Right atrium auricular region (tissue), 2 donors: ENCODE measurements at regions not wholly inside any gene's neighbourhood (a gene's known extent, or its start where the extent isn't known, plus 50 kb on each side); places are given as distances from the start of the nearest gene placed in this dataset.
"Not testable (repeated sequence)": the region's sequence is repeated elsewhere in the genome, so short reads cannot be mapped to it uniquely, and the experiment has no call there.

Experiments
- DNase-seq: peaks from one replicate; pipeline ENCODE4 v3.0.0-alpha.2; 2019; ENCODE audit warnings: low spot score
- H3K27ac ChIP-seq, 2 donors: fragments of 200-600 bp; sonication (generic); 1 replicate in 1 of 2; 2 replicates in 1 of 2; pipeline ENCODE4 v1.5.1; 2016 to 2019
- H3K27me3 ChIP-seq, 2 donors: fragments of 200-600 bp; sonication (generic); one replicate each; pipeline versions ENCODE4 v1.5.1 to v1.6.0; 2017 to 2019
- H3K36me3 ChIP-seq: fragments of 200-600 bp; sonication (generic); one replicate; pipeline ENCODE4 v1.5.1; 2016
- H3K4me1 ChIP-seq, 2 donors: fragments of 200-600 bp; sonication (generic); one replicate each; pipeline versions ENCODE4 v1.5.1 to v1.6.0; 2017 to 2019
- H3K4me3 ChIP-seq, 2 donors: fragments of 200-600 bp; sonication (generic); 1 replicate in 1 of 2; 2 replicates in 1 of 2; pipeline ENCODE4 v1.5.1; 2017 to 2019; ENCODE audit warnings: mild to moderate bottlenecking in 1 of 2, moderate library complexity in 1 of 2
- H3K9me3 ChIP-seq, 2 donors: fragments of 200-600 bp; sonication (generic); one replicate each; pipeline ENCODE4 v1.5.1; 2019
- TF ChIP-seq, protein P1 (sequence below), 2 donors: fragments of 200-600 bp; sonication (generic); IDR thresholded peaks; one replicate each; pipeline ENCODE4 v1.5.1; 2019; ENCODE audit warnings: antibody characterized with exemption in 2 of 2

DNA sequence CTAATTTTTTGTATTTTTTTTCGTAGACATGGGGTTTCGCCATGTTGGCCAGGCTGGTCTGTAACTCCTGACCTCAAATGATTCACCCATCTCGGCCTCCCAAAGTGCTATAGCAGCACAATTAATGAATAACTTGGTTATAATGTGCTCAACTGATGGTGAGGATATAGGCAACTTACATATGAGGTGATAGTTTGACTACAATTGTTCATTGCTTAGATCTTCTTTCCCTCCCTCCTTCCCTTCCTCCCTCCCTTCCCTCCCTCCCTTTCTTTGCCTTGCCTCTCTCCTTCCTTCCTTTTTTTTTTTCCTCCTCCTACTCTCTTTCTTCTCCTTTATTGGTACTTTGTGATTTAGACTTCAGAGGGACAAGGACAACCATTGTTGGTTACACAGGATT lies 151.2 kb downstream of the RNF144B start:
- Histone ChIP-seq H3K36me3 (no peaks in the 10 kb centered on the region), H3K27ac (no peak overlapping the region), H3K27me3 (no peaks in the 10 kb centered on the region), H3K9me3 (peaks cover 0 to 5% of the 10 kb centered on the region in 2 donors), H3K4me1 (no peaks in the 10 kb centered on the region), H3K4me3 (no peak overlapping the region)
- TF ChIP-seq, protein P1, sequence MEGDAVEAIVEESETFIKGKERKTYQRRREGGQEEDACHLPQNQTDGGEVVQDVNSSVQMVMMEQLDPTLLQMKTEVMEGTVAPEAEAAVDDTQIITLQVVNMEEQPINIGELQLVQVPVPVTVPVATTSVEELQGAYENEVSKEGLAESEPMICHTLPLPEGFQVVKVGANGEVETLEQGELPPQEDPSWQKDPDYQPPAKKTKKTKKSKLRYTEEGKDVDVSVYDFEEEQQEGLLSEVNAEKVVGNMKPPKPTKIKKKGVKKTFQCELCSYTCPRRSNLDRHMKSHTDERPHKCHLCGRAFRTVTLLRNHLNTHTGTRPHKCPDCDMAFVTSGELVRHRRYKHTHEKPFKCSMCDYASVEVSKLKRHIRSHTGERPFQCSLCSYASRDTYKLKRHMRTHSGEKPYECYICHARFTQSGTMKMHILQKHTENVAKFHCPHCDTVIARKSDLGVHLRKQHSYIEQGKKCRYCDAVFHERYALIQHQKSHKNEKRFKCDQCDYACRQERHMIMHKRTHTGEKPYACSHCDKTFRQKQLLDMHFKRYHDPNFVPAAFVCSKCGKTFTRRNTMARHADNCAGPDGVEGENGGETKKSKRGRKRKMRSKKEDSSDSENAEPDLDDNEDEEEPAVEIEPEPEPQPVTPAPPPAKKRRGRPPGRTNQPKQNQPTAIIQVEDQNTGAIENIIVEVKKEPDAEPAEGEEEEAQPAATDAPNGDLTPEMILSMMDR (IDR thresholded peaks at IDR 0.05): no peak
- no peak for DNase-seq

DNA sequence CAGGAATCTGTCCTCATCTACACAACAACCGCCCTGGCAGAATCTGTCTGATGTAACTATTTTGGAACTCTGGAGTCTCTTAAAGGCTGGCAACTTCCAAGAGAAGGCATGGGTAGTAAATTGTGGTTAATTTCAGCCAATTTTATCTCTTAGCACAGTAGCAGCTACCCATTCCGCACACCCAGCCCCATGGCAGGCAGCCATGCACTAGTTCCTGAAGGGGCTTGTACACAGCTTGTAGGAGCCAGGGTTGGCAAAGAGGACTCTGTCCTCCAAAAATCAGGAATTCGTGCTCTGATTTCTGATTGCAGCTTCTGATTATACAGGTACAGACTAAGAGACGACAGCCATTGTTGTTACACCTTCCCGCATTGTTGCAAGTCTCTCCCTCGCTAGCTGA lies 155.9 kb downstream of the RNF144B start:
- DNase-seq: no peak
- no peak overlapping the region for H3K27ac ChIP-seq
- H3K27me3 ChIP-seq: no peaks in the 10 kb centered on the region
- no peaks in the 10 kb centered on the region for H3K4me1 ChIP-seq
- TF ChIP-seq, protein P1 (IDR thresholded peaks at IDR 0.05): no peak
- H3K36me3 ChIP-seq: no peaks in the 10 kb centered on the region
- peaks cover 0 to 20% of the 10 kb centered on the region in 2 donors for H3K9me3 ChIP-seq
- H3K4me3 ChIP-seq: no peak overlapping the region

DNA sequence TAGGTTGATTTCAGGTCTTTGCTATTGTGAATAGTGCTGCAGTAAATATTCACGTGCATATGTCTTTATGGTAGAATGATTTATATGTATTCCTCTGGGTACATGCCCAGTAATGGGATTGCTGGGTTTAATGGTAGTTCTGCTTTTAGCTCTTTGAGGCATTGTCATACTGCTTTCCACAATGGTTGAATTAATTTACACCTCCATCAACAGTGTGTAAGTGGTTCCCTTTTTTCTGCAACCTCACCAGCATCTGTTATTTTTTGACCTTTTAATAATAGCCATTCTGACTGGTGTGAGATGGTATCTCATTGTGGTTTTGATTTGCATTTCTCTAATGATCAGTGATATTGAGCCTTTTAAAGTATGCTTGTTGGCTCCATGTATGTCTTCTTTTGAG lies 158.0 kb downstream of the RNF144B start:
- H3K27ac ChIP-seq, H3K36me3 ChIP-seq, H3K4me3 ChIP-seq, DNase-seq, H3K4me1 ChIP-seq, H3K27me3 ChIP-seq: not testable (repeated sequence)
- H3K9me3 ChIP-seq: peaks cover 0 to 20% of the 10 kb centered on the region in 2 donors

DNA sequence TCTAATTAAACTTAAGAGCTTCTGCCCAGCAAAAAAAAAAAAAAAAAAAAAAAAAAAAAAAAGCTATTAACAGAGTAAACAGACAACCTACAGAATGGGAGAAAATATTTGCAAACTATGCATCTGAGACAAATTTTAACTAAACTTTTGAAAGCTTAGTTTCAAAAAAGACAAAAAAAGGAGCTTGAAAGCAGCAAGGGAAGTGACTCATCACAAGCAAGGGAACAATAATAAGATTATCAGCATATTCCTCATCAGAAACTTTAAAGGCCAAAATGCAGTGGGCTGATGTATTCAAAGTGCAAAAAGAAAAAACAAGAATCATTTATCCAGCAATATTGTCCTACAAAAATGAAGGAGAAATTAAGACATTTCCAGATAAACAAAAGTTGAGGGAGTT lies 158.6 kb downstream of the RNF144B start:
- no peak overlapping the region for H3K4me3 ChIP-seq
- DNase-seq: no peak
- no peaks in the 10 kb centered on the region for H3K36me3 ChIP-seq
- H3K27ac ChIP-seq: no peak overlapping the region
- TF ChIP-seq, protein P1 (IDR thresholded peaks at IDR 0.05): no peak
- H3K27me3 ChIP-seq: no peaks in the 10 kb centered on the region
- peaks cover 0 to 20% of the 10 kb centered on the region in 2 donors for H3K9me3 ChIP-seq
- H3K4me1 ChIP-seq: no peaks in the 10 kb centered on the region

DNA sequence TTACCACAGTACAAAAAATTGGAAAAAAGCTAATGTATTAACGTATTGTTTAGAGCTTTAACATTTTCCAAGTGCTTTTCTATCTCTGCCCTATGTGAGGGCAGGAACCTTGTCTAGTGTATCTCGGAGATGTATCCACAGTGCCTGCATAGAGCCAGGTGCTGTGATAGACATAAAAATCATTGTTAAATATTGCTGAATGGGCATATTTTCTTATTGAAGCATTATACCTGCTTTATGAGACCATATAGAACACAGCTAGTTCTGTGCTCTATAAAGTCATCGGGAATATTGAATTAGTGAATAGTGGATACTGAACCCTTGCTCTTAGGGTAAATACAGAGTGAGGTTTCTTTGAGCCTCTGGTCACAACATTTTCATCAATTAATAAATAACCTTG lies 163.0 kb downstream of the RNF144B start:
- Histone ChIP-seq H3K27me3 (no peaks in the 10 kb centered on the region), H3K27ac (no peak overlapping the region), H3K4me3 (no peak overlapping the region), H3K36me3 (no peaks in the 10 kb centered on the region), H3K9me3 (no peaks in the 10 kb centered on the region), H3K4me1 (no peaks in the 10 kb centered on the region)
- DNase-seq: no peak
- TF ChIP-seq, protein P1 (IDR thresholded peaks at IDR 0.05): no peak

DNA sequence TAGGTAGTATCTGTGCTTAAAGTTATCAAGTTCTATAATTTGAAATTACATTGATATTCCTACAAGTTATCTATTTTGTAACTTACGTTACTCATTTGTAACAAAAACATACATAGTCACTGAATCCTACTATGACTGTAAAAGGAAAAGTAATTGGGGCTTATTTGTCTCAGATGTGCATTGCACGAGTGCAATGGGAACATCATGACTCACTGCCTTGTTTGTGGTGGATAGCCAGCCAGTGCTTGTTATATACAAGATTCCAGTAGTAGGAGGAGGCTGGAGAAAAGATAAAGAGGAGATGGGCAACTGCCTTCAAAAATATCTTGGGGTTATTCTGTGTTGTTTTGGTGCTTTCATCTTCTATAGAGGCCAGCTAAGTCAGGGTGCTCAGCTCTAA lies 164.1 kb downstream of the RNF144B start:
- Histone ChIP-seq H3K27ac (no peak overlapping the region), H3K36me3 (no peaks in the 10 kb centered on the region), H3K4me3 (no peak overlapping the region), H3K27me3 (no peaks in the 10 kb centered on the region), H3K4me1 (no peaks in the 10 kb centered on the region), H3K9me3 (no peaks in the 10 kb centered on the region)
- TF ChIP-seq, protein P1 (IDR thresholded peaks at IDR 0.05): no peak
- DNase-seq: no peak
